ENCODE measurements at regions not wholly inside any gene's neighbourhood (a gene's known extent, or its start where the extent isn't known, plus 50 kb on each side); places are given as distances from the start of the nearest gene placed in this dataset.

GRCh38 chr18:64330161-64330560, 181.3 kb upstream of the LINC00305 start:
- TF ChIP-seq, protein P1, sequence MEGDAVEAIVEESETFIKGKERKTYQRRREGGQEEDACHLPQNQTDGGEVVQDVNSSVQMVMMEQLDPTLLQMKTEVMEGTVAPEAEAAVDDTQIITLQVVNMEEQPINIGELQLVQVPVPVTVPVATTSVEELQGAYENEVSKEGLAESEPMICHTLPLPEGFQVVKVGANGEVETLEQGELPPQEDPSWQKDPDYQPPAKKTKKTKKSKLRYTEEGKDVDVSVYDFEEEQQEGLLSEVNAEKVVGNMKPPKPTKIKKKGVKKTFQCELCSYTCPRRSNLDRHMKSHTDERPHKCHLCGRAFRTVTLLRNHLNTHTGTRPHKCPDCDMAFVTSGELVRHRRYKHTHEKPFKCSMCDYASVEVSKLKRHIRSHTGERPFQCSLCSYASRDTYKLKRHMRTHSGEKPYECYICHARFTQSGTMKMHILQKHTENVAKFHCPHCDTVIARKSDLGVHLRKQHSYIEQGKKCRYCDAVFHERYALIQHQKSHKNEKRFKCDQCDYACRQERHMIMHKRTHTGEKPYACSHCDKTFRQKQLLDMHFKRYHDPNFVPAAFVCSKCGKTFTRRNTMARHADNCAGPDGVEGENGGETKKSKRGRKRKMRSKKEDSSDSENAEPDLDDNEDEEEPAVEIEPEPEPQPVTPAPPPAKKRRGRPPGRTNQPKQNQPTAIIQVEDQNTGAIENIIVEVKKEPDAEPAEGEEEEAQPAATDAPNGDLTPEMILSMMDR (IDR thresholded peaks at IDR 0.05) = no peak
- no peak for DNase-seq (ENCODE audit: extremely low spot score, unreplicated experiment)
- H3K27ac Mint-ChIP-seq (ENCODE audit: unreplicated experiment) = no peak overlapping the region
- H3K27me3 Mint-ChIP-seq (ENCODE audit: unreplicated experiment) = no peaks in the 10 kb centered on the region
- no peaks in the 10 kb centered on the region for H3K36me3 Mint-ChIP-seq (ENCODE audit: unreplicated experiment)
- H3K4me1 Mint-ChIP-seq (ENCODE audit: unreplicated experiment) = no peaks in the 10 kb centered on the region
- H3K9me3 Mint-ChIP-seq (ENCODE audit: unreplicated experiment) = peaks cover 4% of the 10 kb centered on the region
- no peak overlapping the region for H3K4me3 Mint-ChIP-seq (ENCODE audit: unreplicated experiment)

DNA sequence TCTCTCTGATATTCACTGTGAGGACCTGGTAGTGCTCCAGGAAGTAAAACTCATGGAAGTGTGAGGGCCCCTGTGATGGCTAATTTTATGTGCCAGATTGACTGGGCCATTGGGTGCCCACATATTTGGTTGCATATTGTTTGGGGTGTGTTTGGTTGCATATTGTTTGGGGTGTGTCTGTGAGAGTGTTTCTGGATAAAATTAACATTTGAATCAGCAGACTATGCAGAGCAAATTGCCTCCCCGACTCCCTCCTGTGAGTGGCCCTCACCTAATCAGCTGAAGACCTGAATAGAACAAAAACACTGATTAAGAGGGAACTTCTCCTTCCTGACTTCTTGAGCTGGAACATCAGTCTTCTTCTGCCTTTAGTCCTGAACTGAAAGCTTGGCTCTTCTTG, 173.3 kb upstream of the LINC00305 start:
- H3K27ac Mint-ChIP-seq (ENCODE audit: unreplicated experiment) = no peak overlapping the region
- no peaks in the 10 kb centered on the region for H3K36me3 Mint-ChIP-seq (ENCODE audit: unreplicated experiment)
- H3K4me3 Mint-ChIP-seq (ENCODE audit: unreplicated experiment) = no peak overlapping the region
- DNase-seq (ENCODE audit: extremely low spot score, unreplicated experiment) = no peak
- no peaks in the 10 kb centered on the region for H3K4me1 Mint-ChIP-seq (ENCODE audit: unreplicated experiment)
- TF ChIP-seq, protein P1 (IDR thresholded peaks at IDR 0.05) = no peak
- no peaks in the 10 kb centered on the region for H3K27me3 Mint-ChIP-seq (ENCODE audit: unreplicated experiment)
- peaks cover 16% of the 10 kb centered on the region for H3K9me3 Mint-ChIP-seq (ENCODE audit: unreplicated experiment)

GRCh38 chr18:64318547-64318946, 169.7 kb upstream of the LINC00305 start:
- no peaks in the 10 kb centered on the region for H3K27me3 Mint-ChIP-seq (ENCODE audit: unreplicated experiment)
- no peak overlapping the region for H3K27ac Mint-ChIP-seq (ENCODE audit: unreplicated experiment)
- H3K36me3 Mint-ChIP-seq (ENCODE audit: unreplicated experiment) = no peaks in the 10 kb centered on the region
- H3K4me3 Mint-ChIP-seq (ENCODE audit: unreplicated experiment) = no peak overlapping the region
- H3K4me1 Mint-ChIP-seq (ENCODE audit: unreplicated experiment) = no peaks in the 10 kb centered on the region
- TF ChIP-seq, protein P1 (IDR thresholded peaks at IDR 0.05) = no peak
- H3K9me3 Mint-ChIP-seq (ENCODE audit: unreplicated experiment) = peaks cover 26% of the 10 kb centered on the region
- DNase-seq (ENCODE audit: extremely low spot score, unreplicated experiment) = no peak

DNA sequence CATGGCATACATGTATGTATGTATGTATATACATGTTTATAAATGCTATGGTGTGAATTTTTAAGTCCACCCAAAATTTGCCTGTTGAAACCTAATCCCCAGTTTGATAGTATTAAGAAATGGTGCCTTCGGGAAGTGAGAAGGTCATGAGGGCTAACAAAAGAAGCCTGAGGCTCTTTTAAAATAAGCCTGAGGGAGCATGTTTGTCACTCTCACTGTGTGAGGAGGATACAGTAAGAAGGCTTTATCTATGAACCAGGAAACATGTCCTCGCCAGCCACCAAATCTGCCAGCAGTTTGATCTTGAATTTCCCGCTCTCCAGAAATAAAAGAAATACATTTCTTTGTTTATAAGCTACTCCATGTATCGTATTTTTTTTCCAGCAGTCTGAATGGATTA, 163.0 kb upstream of the LINC00305 start:
- Mint-ChIP-seq H3K9me3 (ENCODE audit: unreplicated experiment) (peaks cover 9% of the 10 kb centered on the region), H3K36me3 (ENCODE audit: unreplicated experiment) (no peaks in the 10 kb centered on the region), H3K4me1 (ENCODE audit: unreplicated experiment) (no peaks in the 10 kb centered on the region), H3K27me3 (ENCODE audit: unreplicated experiment) (no peaks in the 10 kb centered on the region), H3K4me3 (ENCODE audit: unreplicated experiment) (no peak overlapping the region), H3K27ac (ENCODE audit: unreplicated experiment) (no peak overlapping the region)
- TF ChIP-seq, protein P1 (IDR thresholded peaks at IDR 0.05) = no peak
- no peak for DNase-seq (ENCODE audit: extremely low spot score, unreplicated experiment)

DNA sequence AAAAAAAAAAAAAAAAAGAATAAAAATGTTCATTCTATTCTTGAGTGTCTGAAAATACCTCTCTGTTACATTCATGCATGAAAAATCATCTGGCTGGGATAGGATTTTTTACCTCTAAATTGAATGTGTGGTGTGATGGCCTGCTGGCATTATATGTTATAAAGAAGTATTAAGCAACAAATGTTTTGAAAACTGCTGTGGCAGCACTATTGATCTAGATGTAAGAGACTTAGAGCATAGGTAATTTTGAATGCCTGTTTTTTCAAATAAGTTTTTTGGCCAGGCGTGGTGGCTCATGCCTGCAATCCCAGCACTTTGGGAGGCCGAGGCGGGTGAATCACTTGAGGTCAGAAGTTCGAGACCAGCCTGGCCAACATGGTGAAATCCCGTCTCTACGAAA, 147.0 kb upstream of the LINC00305 start:
- no peaks in the 10 kb centered on the region for H3K9me3 Mint-ChIP-seq (ENCODE audit: unreplicated experiment)
- H3K36me3 Mint-ChIP-seq (ENCODE audit: unreplicated experiment) = no peaks in the 10 kb centered on the region
- no peak for DNase-seq (ENCODE audit: extremely low spot score, unreplicated experiment)
- TF ChIP-seq, protein P1 (IDR thresholded peaks at IDR 0.05) = no peak
- no peak overlapping the region for H3K4me3 Mint-ChIP-seq (ENCODE audit: unreplicated experiment)
- no peaks in the 10 kb centered on the region for H3K27me3 Mint-ChIP-seq (ENCODE audit: unreplicated experiment)
- no peak overlapping the region for H3K27ac Mint-ChIP-seq (ENCODE audit: unreplicated experiment)
- H3K4me1 Mint-ChIP-seq (ENCODE audit: unreplicated experiment) = no peaks in the 10 kb centered on the region

Data from osteocyte (in vitro differentiated cells).